ENCODE measurements at regions not wholly inside any gene's neighbourhood (a gene's known extent, or its start where the extent isn't known, plus 50 kb on each side); places are given as distances from the start of the nearest gene placed in this dataset.
"Not testable (repeated sequence)": the region's sequence is repeated elsewhere in the genome, so short reads cannot be mapped to it uniquely, and the experiment has no call there.

DNA sequence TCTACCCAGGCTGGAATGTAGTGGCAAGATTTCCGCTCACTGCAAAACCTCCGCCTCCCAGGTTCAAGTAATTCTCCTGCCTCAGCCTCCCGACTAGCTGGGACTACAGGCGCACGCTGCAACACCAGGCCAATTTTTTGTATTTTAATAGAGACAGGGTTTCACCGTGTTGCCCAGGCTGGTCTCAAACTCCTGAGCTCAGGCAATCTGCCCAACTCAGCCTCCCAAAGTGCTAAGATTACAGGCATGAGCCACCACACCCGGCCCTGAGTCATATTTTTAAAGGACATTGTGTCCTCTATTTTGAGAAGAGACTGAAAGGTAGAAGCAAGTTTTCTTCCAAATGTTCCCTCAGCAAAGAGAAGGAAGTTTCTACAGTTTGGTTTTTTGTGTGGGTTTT, 227.1 kb downstream of the KCTD12 start:
- DNase-seq (ENCODE audit: low read depth in 2 of 2), result not testable (repeated sequence)

DNA sequence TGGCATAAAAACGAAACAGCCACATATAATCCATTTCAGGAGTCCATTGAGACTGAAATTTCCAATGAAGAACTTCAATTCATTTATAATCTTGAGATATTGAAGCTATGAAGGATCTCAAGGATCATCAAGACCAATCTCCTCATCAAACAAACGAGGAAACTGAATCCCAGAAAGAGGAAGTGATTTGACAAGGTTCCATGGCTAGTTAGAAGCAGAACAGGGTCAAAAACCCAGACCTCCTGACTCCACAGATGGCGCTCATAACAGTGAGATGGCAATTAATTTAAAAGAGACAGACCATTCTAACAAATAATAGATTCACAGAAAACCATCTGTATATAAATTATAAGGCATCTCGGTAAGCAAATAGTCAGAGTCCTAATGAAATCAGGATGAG, 229.7 kb downstream of the KCTD12 start:
- no peak for DNase-seq (ENCODE audit: low read depth in 2 of 2)

DNA sequence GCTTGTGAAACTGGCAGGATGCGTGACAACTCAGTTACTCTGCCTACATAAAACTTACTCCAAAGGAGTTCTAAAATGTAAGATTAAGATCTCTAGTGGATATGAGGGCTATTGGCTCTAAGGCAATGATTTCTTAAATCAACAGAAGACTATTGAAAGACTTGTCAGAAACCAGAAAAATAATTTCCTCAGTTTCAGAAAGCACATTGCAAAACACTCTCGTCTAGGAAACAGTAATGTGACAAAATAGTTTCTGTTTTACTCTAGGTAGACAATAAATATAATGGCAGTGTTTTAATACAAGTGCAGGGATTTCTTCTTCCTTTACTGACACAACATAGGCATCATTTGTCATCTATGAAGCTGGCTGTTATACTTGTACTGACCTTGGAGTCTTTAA, 230.1 kb downstream of the KCTD12 start:
- DNase-seq (ENCODE audit: low read depth in 2 of 2), result no peak

DNA sequence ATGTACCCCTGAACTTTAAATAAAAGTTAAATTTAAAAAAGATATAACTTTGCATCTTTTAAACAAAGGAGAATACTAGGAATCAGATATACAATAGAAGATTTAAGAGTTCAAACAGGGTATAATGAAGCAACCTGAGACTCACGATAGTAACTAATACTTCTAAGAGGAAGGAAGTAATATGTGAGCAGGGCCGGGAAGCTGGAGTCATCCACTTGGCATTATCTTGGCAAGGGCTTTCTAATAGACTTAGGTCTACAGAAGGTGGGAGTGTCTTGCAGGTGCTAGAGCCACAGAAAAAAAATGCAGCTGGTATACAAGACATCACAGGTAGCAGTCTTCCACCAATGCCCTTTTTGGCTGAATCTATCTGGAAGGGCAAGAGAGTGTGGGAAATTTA, 231.9 kb downstream of the KCTD12 start:
- no peak for DNase-seq (ENCODE audit: low read depth in 2 of 2)

DNA sequence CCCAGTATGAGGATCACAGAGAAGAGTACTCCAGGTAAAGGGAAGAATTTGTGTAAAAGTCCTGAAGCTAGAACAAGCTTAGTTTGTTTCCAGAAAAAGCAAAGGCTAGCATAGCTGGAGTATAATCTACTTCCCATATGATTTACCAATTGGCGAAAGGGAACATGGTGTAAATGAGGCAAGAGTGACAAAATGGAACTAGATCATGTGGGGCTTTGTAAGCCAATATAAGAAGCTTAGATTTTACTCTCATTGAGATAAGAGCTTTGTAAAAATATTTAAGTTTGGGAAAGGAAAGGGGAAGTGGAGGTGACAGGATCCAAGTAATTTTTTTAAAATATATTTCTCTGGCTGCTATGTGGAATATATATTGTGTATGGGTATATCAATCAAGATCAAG, 234.9 kb downstream of the KCTD12 start:
- no peak for DNase-seq (ENCODE audit: low read depth in 2 of 2)

DNA sequence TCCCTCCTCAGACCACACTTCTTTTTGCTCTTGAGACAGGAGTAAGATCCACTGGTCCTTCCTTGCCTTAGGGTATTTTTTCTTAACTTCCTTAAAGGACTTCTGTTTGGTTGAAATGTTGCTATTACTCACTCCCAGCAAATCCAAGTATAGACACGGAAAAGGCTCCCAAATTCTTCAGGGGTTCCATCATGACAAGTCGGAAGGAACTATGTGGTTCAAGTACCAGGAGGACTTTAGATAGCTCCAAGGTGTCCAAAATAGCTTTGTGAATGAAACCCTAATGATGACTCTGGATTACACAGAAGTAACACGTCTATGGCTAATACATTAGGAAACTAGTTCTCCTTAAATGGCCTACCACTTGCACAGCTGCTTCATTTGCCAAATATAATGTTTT, 238.7 kb downstream of the KCTD12 start:
- no peak for DNase-seq (ENCODE audit: low read depth in 2 of 2)

DNA sequence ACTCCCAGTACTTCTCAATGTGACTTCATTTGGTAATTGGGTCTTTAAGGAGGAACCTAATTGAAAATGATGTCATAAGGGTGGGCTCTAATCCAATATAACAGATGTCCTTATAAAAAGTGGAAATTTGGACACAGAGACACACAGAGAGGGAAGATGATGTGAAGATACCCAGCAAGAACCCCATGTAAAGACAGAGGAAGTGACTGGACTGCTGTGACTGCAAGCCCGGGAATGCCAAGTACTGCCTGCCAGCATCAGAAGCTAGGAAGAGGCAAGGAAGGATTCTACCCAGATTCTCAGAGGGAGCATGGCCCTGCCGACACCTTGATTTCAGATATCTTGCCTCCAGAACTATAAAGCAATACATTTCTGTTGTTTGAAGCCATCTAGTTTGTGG, 239.3 kb downstream of the KCTD12 start:
- no peak for DNase-seq (ENCODE audit: low read depth in 2 of 2)

DNA sequence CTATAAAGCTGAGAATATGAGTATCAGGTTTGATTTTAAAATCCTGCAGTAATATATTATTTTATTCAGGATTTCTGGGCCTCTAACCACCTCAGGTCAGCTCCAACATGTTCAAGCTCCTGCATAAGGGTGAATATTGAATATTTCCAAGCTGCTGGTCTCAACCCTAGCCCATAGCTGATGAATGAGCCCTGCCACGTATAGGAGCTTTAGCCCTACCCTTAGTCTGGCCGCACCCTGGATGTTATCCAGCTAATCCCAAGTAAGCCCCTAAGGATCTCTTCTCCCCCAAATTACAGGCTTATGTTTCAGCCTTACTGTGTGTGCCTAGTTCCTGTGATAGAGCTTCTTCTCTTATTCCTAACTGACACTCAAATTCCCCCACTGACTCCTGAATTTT, 240.6 kb downstream of the KCTD12 start:
- DNase-seq (ENCODE audit: low read depth in 2 of 2), result no peak

DNA sequence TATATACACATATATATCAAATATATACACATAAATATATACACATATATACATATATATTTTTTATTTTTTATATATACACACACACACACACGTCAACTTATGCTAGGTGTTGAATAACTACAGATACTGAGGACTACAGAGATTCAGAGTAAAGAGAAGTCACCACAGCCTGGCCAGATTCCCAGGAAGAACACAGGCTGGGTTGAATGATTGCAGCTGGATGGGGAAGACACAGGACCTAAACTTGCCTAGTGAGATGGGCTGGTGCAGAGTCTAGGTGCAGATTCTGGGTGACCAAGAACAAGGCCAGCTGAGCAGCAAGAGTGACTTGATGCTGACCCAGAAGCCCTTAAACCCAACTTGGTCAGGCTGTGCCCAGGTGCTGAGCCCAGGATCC, 241.3 kb downstream of the KCTD12 start:
- no peak for DNase-seq (ENCODE audit: low read depth in 2 of 2)

DNA sequence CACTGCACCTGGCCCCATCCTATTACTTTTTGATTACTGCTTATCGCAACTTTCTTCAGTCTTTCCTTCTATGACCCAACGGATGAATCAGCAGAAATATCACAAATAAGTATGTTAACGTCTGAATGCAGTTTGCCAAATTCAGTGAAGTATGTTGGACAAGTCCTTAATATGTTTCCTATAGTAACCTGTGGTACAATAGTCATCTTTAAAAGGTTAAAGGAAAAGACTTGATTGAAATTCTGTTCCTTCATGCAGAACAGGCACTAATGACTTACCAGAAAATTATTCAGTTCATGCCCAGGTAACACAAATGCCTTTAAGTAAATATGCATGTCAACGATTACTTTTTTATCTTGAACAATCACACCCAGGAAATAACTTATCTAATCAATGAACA, 242.6 kb downstream of the KCTD12 start:
- DNase-seq (ENCODE audit: low read depth in 2 of 2), result no peak

DNA sequence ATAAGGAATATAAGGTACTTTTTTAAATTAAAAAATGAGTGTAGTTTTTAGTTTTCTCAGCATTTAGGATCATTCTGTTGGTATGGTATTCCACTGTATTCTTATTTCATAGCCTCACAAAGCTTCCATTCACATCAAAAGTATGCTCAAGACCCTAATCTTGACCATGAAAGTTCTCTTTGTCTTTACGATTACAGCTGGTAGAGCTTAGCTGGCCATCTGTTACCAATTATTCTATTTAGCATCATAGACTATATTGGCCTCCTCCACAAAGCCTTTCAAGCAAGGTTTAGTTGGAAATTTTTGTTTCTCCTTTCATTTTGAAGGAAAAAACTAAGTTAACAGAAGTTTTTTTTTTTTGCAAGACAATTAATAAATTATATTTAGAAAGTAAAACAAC, 245.1 kb downstream of the KCTD12 start:
- peak; percentile 25 to 36 for DNase-seq (ENCODE audit: low read depth in 2 of 2)

DNA sequence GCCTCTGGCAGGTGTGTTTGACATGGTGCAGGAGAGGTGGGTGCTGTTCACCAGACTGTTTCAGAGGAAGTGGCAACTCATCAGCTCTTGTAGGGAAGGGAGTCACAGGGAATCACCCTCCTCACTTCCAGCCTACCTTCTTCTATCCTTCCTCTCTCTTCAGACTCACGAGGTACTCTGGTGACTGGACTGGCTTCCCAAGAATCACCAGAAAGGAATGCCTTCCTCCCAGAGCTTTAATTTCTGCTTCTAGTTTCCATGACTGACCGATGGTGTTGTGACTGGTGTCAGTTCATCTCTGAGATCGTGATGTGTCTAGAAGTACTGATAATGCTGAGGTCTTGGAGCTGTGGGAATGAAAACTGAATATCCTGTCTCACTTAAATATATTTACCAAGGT, 247.3 kb downstream of the KCTD12 start:
- no peak for DNase-seq (ENCODE audit: low read depth in 2 of 2)

DNA sequence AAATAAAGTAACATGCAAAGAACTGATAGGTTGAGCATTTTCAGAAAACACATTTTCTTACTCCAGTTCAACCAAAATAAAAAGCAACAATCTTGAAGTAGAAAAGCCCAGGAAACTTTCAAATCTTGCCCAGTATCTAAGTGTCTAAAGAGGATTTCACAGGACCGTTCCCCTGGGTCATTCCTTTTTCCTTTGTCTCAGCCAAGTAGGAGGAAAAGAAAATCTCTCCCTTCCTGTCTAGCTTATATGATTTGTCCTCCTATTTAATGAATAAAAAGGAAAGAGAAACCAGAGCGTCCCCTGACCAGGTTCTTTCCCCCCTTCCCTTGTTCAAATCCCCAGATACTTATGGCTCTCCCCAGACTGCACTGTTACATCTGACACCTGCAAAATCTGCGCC, 248.0 kb downstream of the KCTD12 start:
- no peak for DNase-seq (ENCODE audit: low read depth in 2 of 2)

DNA sequence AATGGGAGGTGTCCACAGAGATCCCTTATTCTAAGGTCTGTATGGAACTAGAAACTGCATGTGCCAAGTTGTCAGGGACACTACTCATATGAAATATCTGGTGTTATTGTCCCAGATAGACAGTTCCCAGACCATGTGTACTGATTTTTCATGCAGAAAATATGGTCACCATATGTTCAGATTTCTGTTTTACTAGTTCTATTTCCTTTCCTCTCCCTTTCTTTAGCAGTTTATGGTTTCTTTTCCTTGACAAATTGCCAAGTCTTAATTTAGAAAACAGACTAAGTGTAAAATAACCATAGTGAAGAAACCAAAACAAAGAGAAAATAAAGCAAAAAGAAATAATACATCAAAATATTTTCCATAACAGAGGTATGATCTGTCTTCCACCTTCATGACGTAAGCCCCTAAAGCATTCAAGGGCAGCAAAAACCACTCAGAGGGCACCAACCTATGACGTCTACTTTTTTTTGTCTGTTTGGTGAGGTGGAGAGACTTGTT, 248.5 kb downstream of the KCTD12 start:
- peak; percentile 49 to 50 for DNase-seq (ENCODE audit: low read depth in 2 of 2)

DNA sequence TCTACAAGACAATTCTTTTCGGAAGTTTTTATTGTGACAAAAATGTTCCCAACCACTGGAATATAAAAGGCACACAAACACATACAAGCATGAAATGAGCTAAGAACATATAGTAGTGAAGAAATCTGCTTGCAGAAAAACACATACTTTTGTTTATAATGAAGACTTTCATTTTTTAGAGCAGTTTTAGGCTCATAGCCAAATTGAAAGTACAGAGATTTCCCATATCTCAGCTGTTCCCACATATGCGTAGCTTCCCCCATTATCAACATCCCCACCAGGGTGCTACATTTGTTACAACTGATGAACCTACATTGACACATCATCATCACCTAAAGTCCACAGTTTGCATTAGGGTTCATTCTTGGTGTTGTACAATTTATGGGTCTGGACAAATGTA, 249.4 kb downstream of the KCTD12 start:
- DNase-seq (ENCODE audit: low read depth in 2 of 2), result no peak

DNA sequence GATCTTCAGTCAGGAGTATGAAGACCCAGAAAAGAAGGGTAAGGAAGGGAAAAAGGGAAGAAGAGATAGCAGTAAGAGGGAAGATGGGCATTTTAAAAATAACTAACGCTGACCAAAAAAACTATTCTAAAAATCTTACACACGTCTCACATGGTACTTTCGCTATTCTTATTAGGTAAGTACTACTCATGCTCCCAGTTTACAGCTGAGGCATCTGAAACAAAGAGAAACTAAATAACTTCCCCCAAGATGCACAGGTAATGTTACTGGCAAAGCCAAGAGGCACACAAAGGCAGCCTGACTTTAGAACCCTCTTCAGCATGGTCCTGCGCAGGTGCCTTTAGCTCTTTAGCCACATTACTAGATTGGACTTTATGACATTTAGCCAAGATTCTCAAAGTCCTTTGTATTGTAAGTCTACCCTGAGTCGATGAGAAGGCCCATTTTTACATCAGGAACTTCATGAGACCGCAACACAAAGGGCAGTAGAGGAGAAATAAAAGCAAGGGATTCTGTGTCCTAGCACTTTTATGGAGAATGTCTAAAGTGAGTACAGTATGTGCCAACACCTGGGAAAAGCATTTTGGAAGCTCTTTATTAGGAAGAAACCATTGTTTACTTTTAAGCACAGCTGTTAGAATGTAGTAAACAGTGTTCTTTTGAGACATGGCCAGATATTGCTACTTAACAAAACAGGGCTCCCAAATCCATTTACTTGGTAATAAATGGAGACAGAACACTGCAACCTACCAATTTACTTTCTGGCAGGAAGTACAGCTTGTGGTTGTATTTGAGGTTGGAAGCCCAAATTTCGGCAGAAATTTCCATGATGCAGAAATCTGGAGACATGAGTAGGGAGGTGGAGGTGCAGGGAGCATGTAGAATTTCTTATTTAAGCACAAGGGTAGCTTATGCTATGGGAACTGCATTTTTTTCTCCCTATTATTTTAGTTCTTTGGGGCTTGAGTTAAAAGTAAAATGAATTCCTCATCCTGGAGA, 250.7 kb downstream of the KCTD12 start:
- DNase-seq (ENCODE audit: low read depth in 2 of 2), result no peak

DNA sequence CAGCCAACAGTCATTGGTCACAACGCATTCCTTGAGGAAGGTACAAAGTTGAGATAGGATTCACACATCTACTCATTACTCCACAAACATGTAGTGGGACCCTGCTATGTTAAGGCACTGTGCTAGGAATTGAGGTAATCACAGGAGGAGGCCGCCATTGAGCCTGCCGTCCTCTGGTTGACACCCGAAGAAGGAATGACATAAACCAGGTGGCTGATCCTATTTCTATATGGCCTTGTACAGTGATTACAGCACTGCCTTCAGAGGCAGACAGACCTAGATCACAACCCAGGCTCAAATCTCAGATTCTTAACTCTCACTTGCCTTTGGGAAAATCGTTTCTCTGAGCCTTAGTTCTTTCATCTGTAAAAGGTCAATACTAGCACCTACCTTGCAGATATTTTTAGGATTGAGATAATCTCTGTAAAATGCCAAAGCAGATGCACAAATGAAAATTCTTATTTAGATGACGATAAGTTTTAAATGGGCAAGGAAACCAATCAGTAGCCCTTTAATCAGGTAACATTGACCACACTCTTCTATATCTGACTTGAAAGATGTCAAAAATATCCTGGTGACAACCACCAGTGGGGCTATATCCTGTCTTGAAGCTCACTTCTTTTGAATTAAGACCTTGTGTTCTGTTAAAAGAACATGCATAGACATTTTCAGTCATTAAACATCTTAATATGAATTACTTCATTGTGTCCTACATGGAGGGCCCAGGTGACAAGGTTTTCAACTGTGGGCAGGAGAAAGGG, 251.6 kb downstream of the KCTD12 start:
- no peak for DNase-seq (ENCODE audit: low read depth in 2 of 2)

DNA sequence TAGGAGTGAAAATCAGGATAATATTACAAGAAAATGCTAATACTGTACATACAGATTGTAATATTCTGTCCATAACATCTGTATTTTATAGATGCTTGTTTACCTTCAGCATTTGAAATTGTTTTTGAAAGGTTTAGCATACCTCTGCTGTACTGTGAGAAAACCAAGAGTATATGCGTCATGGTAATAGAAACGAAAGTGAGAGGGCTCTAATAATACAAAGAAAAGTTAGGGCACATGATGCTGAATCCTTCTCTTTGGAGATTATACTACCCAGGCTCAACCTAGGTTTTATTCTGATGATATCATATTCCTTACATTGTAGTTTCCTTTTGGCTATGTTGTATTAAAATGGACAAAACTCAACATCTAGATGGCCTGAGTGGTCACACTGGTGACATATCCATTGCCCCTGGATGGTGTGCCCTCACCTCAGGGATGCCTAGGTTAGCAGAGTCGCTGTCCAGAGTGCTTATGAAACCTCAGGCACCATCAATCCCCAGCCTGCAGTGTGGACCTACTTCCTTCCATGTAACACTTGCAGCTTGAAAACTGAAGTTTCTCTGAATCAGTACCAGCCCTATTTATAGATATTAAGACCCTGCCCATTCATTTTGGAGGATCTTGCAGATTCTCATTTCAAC, 253.7 kb downstream of the KCTD12 start:
- no peak for DNase-seq (ENCODE audit: low read depth in 2 of 2)

DNA sequence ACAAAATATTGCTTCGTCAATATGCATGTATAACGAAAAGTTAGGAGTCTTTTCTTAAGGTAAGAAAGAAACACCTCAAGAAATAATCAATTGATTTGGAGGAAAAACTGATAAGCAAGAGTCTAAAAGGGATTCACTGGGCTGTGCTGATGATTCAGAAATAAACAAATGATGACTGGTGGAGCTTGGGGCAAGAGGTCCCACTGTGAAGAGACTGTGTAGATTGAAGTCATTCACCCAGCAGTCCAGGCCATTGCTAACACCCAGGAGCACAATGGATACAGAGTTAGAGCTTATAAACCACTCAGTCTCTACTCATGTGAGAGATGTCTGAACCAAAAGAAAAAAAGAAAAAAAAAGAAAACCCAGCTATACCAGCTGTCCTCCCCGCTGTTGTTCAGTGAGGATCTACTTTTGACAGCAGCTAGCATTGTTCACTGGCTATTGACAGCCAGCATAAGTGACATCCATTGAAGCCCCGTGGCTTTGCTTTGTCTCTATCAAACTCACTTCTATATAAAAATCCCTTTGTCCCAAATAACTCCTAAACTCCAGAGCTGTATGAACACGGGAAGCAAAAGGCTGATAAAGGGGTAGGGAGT, 255.5 kb downstream of the KCTD12 start:
- DNase-seq (ENCODE audit: low read depth in 2 of 2), result no peak

DNA sequence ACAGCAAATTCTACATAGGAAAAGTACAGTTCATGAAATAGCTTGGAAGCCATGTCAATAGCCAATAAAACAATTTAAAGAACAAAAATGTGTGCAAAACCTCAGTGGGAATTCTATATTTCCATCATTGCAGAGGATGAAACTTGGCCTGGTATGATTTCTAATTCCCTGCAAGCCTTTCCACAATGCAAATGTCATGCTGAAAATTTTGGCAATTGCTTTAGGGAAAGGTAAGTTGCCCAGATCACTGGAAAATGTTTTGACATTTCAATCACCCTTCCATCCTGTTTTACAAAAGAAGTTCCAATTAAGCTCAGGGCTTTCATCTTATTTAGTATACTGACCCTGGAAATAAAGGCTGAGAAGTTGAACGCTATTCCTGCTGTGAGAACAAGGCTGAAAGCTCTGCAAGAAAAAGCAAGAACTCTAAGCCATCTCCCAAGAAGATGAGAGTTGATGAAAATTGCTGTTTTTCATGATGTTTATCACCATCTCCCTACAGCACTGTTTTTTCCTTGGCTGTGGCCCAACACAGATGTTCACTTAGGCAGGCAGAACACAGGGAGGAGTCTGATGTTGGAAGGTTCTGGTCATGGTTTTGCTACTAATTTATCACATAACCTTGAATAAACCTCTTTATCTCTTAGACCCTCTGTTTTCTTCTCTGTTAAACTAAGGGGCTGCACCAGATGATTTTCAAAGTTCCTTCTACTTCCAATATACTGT, 263.7 kb downstream of the KCTD12 start:
- no peak for DNase-seq (ENCODE audit: low read depth in 2 of 2)

DNA sequence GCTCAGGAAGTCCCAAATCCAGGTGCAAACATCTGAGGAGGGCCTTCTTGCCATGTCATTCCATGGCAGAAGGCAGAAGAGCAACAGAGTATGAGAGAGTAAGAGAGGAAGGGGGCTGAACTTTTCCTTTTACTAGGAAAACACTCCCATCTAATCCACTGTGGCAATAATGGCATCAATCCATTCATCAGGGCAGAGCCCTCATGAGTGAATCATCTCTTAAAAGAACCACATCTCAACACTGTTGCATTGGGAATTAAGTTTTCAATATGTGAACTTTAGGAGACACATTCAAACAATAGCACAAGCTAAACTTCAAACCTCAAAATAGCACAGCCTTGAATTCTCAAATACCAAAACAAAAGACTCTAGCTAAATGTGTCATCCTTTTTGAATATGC, 264.5 kb downstream of the KCTD12 start:
- DNase-seq (ENCODE audit: low read depth in 2 of 2), result no peak

All from fibroblast of skin of left quadriceps (primary cell).